ENCODE measurements at regions not wholly inside any gene's neighbourhood (a gene's known extent, or its start where the extent isn't known, plus 50 kb on each side); places are given as distances from the start of the nearest gene placed in this dataset.

DNA sequence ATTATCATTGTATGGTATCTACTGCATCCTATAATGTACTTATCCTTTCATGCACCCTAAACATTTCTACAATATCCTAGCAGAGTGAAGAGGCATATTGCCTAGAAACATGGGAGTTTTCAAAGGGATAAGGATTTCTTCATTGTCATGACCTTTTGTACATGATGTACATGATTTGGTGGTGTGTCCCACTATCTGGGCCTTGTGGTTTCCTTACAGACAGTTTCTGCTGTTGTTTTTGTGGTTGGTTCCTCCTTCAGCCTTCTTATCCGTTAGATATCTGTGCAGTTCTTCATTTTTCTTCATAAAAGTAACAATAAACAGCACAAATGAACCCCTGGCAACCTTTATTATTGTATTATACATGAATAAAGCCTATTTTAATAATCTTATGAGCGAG, 70.4 kb upstream of the BACH1 start:
- TF ChIP-seq, protein P1, sequence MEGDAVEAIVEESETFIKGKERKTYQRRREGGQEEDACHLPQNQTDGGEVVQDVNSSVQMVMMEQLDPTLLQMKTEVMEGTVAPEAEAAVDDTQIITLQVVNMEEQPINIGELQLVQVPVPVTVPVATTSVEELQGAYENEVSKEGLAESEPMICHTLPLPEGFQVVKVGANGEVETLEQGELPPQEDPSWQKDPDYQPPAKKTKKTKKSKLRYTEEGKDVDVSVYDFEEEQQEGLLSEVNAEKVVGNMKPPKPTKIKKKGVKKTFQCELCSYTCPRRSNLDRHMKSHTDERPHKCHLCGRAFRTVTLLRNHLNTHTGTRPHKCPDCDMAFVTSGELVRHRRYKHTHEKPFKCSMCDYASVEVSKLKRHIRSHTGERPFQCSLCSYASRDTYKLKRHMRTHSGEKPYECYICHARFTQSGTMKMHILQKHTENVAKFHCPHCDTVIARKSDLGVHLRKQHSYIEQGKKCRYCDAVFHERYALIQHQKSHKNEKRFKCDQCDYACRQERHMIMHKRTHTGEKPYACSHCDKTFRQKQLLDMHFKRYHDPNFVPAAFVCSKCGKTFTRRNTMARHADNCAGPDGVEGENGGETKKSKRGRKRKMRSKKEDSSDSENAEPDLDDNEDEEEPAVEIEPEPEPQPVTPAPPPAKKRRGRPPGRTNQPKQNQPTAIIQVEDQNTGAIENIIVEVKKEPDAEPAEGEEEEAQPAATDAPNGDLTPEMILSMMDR (IDR thresholded peaks at IDR 0.05), result no peak
- Histone ChIP-seq H3K36me3 (no peaks in the 10 kb centered on the region), H3K27me3 (no peaks in the 10 kb centered on the region), H3K9ac (ENCODE audit: low read depth in 2 of 2, low read length in 2 of 2) (no peak overlapping the region), H3K9me3 (no peaks in the 10 kb centered on the region), H3K4me1 (no peaks in the 10 kb centered on the region), H3K27ac (no peak overlapping the region), H3K4me3 (no peak overlapping the region)
- DNase-seq, result no peak
- intact Hi-C loops (cut with DNase I), result no loop called here

GRCh38 chr21:29230551-29231261, 68.0 kb upstream of the BACH1 start:
- Histone ChIP-seq H3K9me3 (no peaks in the 10 kb centered on the region), H3K27me3 (no peaks in the 10 kb centered on the region), H3K4me3 (no peak overlapping the region), H3K9ac (ENCODE audit: low read depth in 2 of 2, low read length in 2 of 2) (no peak overlapping the region), H3K36me3 (no peaks in the 10 kb centered on the region), H3K4me1 (no peaks in the 10 kb centered on the region), H3K27ac (no peak overlapping the region)
- intact Hi-C loops (cut with DNase I), result no loop called here
- TF ChIP-seq, protein P1 (IDR thresholded peaks at IDR 0.05), result no peak
- DNase-seq, result no peak

GRCh38 chr21:29231756-29232529, 66.8 kb upstream of the BACH1 start:
- Histone ChIP-seq H3K27me3 (no peaks in the 10 kb centered on the region), H3K4me1 (no peaks in the 10 kb centered on the region), H3K27ac (no peak overlapping the region), H3K4me3 (no peak overlapping the region), H3K9me3 (no peaks in the 10 kb centered on the region), H3K36me3 (no peaks in the 10 kb centered on the region), H3K9ac (ENCODE audit: low read depth in 2 of 2, low read length in 2 of 2) (no peak overlapping the region)
- intact Hi-C loops (cut with DNase I), result no loop called here
- no peak for DNase-seq
- TF ChIP-seq, protein P1 (IDR thresholded peaks at IDR 0.05), result no peak

DNA sequence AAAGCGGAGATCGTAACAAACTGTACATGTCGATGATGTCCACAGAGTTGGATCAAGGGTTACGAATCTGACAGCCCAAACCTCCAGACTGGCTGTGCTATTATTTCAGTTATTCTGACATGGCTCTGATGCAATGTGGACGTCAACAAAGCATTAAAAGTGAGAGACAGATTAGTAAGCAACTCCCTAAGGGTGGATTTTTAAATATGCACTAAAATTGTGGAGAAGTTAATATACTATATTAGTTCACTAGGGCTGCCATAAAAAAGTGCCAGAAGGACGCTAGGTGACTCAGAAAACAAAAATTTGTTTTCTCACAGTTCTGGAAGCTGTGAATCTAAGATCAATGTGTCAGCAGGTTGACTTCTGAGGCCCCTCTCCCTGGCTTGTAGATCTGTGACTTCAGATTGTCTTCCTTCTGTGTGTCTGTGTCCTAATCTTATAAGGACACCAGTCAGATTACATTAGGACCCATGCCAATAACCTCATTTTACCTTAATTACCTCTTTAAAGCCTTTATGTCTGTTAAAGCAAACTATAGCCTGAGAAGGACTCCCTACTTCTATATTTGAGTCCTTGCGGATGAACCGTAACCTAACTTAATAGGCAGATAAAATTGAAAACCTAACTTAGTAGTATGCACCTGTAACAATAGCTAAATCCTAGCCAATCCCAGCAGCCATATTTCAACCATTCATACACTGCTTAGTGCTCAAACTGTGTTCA, 66.0 kb upstream of the BACH1 start:
- intact Hi-C loops (cut with DNase I), result no loop called here
- Histone ChIP-seq H3K4me1 (no peaks in the 10 kb centered on the region), H3K27ac (no peak overlapping the region)

DNA sequence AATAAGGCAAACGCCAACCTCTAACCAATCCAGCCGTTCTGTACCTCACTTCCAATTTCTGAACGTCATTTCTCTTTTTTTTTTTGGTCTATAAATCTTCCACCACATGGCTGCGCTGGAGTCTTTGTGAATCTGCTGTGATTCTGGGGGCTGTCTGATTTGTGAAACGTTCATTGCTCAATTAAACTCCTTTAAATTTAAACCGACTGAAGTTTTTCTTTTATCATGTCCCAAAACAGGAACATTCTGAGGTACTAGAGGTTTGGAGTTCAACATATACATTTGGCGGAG, 65.5 kb upstream of the BACH1 start:
- intact Hi-C loops (cut with DNase I), result no loop called here
- no peak overlapping the region for H3K27ac ChIP-seq
- no peak overlapping the region for H3K4me3 ChIP-seq
- no peaks in the 10 kb centered on the region for H3K36me3 ChIP-seq
- DNase-seq, result no peak
- TF ChIP-seq, protein P1 (IDR thresholded peaks at IDR 0.05), result no peak
- H3K27me3 ChIP-seq, result no peaks in the 10 kb centered on the region
- H3K4me1 ChIP-seq, result no peaks in the 10 kb centered on the region
- no peak overlapping the region for H3K9ac ChIP-seq (ENCODE audit: low read depth in 2 of 2, low read length in 2 of 2)
- H3K9me3 ChIP-seq, result no peaks in the 10 kb centered on the region

More for the DNA sequence above, 66.0 kb upstream of the BACH1 start:
- no peak for DNase-seq
- Histone ChIP-seq H3K4me3 (no peak overlapping the region), H3K9ac (ENCODE audit: low read depth in 2 of 2, low read length in 2 of 2) (no peak overlapping the region), H3K27me3 (no peaks in the 10 kb centered on the region), H3K36me3 (no peaks in the 10 kb centered on the region), H3K9me3 (no peaks in the 10 kb centered on the region)
- TF ChIP-seq, protein P1 (IDR thresholded peaks at IDR 0.05), result no peak
